ENCODE measurements at regions not wholly inside any gene's neighbourhood (a gene's known extent, or its start where the extent isn't known, plus 50 kb on each side); places are given as distances from the start of the nearest gene placed in this dataset.

- no peak overlapping the region for H4K5ac ChIP-seq (ENCODE audit: insufficient read length, low read depth, low read length)
- no peak overlapping the region for H3T11ph ChIP-seq (ENCODE audit: low read length)
- H4K20me1 ChIP-seq (ENCODE audit: control insufficient read depth, insufficient read depth, insufficient read length), result no peaks in the 10 kb centered on the region
- no peak overlapping the region for H3K9ac ChIP-seq (ENCODE audit: extremely low read depth, insufficient read length, low read length)
- WGBS (ENCODE audit: extremely low coverage, insufficient read length, low lambda C conversion rate), result no CpG with 5 or more reads among the region's 1 CpG
- no peak overlapping the region for H3K4me3 Mint-ChIP-seq
- H2BK12ac ChIP-seq (ENCODE audit: insufficient read length, low read depth, low read length), result no peak overlapping the region
- H3K18ac ChIP-seq (ENCODE audit: insufficient read length, low read depth, low read length), result no peak overlapping the region
- H3K4me1 Mint-ChIP-seq, result no peaks in the 10 kb centered on the region
- no peak overlapping the region for H3K23ac ChIP-seq (ENCODE audit: insufficient read length, low read depth, low read length)
- H3K27ac Mint-ChIP-seq, result no peak overlapping the region
- no peak overlapping the region for H3K4me2 ChIP-seq (ENCODE audit: insufficient read depth, insufficient read length, low read length)
- no peak for TF ChIP-seq CTCF (conservative IDR thresholded peaks at IDR 0.05)
- no peaks in the 10 kb centered on the region; the same call in 1 of the 2 replicates for H3K27me3 Mint-ChIP-seq (ENCODE audit: low read depth)
- no peak overlapping the region for H4K8ac ChIP-seq (replicated peaks; ENCODE audit: insufficient read length, low read depth, low read length)
- H2AK5ac ChIP-seq (ENCODE audit: insufficient read length, low read length), result no peak overlapping the region
- no peak overlapping the region for H3K56ac ChIP-seq (ENCODE audit: insufficient read length, low read depth, low read length)
- no peaks in the 10 kb centered on the region for H3K79me2 ChIP-seq (ENCODE audit: insufficient read depth, low read length)
- no peak overlapping the region for H4K91ac ChIP-seq (ENCODE audit: insufficient read length, low read depth, low read length)
- H3K23me2 ChIP-seq (ENCODE audit: insufficient read length, low read depth, low read length, poor library complexity, severe bottlenecking), result no peaks in the 10 kb centered on the region
- H3K4me1 ChIP-seq (ENCODE audit: insufficient read depth, low read length), result no peaks in the 10 kb centered on the region
- H3K27me3 ChIP-seq (ENCODE audit: insufficient read depth, low read length), result no peaks in the 10 kb centered on the region
- H3K9me3 Mint-ChIP-seq, result no peaks in the 10 kb centered on the region
- H2BK5ac ChIP-seq (ENCODE audit: insufficient read length, low read length), result no peak overlapping the region
- H3K27ac ChIP-seq (ENCODE audit: insufficient read length, low read depth, low read length), result no peak overlapping the region
- H2BK20ac ChIP-seq (ENCODE audit: low read depth, low read length, poor library complexity, severe bottlenecking), result no peak overlapping the region
- H3K79me1 ChIP-seq (ENCODE audit: insufficient read depth, low read depth, low read length, poor library complexity, severe bottlenecking), result no peaks in the 10 kb centered on the region
- no peak overlapping the region for H3K4ac ChIP-seq (ENCODE audit: low read depth, low read length)
- H2BK120ac ChIP-seq (ENCODE audit: low read depth, low read length, poor library complexity, severe bottlenecking), result no peak overlapping the region
- no peaks in the 10 kb centered on the region for H3K36me3 Mint-ChIP-seq (ENCODE audit: insufficient read depth in 1 of 3, low read depth in 3 of 3)
- no peaks in the 10 kb centered on the region for H3K9me3 ChIP-seq (ENCODE audit: control insufficient read depth, low read depth, low read length)
- no peak overlapping the region for H2AFZ ChIP-seq (ENCODE audit: low read length)
- H3K14ac ChIP-seq (ENCODE audit: insufficient read depth, low read length), result no peak overlapping the region
- DNase-seq, result no peak
- no peak overlapping the region for H2BK15ac ChIP-seq (ENCODE audit: low read depth, low read length)
Observed at GRCh38 chr4:14883661-14884060, 118.6 kb upstream of the CPEB2 start.

All from H9 (cell line).